ENCODE measurements at regions not wholly inside any gene's neighbourhood (a gene's known extent, or its start where the extent isn't known, plus 50 kb on each side); places are given as distances from the start of the nearest gene placed in this dataset.

DNA sequence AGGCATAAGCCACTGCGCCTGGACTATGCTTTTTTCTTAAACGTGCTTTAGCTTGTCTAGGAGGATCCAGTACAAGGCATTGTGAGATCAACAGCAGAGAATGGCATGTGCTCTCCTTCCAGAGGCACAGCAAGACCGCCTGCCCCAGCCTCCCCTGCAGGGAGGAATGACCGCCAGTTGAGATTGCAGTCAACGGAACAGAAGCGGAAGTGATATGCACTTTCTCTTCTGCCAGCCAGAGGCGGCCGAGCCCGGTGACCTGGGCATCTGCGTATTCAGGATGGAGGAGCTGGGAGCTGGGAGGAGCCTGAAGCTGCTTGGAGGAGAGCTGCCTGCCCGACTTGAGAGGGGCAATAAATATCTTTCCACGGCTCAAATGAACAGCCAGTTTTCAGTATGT lies 243.0 kb downstream of the CTTN start:
- no peak overlapping the region for H3K4me3 ChIP-seq (ENCODE audit: low read depth, low read length)
- H3K4me1 ChIP-seq (ENCODE audit: insufficient read depth) = no peaks in the 10 kb centered on the region
- WGBS = 40% methylated on average over 12 of the region's 12 CpGs
- H3K27ac ChIP-seq (ENCODE audit: low read depth) = no peak overlapping the region
- no peak for DNase-seq (ENCODE audit: extremely low spot score)
- no peaks in the 10 kb centered on the region for H3K36me3 ChIP-seq (ENCODE audit: insufficient read depth)

DNA sequence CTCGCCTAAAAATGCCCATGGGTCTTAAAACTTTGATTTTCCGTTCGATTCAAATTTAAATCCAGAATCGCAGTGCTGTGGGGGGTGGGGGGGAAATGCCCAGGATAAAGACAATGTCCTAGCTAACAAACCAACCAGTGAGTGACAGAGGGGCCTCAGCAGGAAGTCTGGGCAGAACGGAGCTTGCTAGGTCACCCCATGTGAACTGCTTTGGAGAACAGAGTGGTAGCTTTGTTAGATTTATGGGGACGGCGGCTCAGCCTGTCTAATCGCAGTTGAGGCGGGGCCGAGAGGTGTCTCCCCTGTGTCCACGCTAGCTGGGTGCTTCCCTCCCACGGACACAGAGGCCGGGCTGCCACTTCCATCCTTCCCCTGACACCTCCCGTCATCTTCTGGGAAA lies 243.9 kb downstream of the CTTN start:
- Histone ChIP-seq H3K4me1 (ENCODE audit: insufficient read depth) (no peaks in the 10 kb centered on the region), H3K27ac (ENCODE audit: low read depth) (no peak overlapping the region), H3K36me3 (ENCODE audit: insufficient read depth) (no peaks in the 10 kb centered on the region), H3K4me3 (ENCODE audit: low read depth, low read length) (no peak overlapping the region)
- DNase-seq (ENCODE audit: extremely low spot score) = no peak
- WGBS = 68% methylated on average over 14 of the region's 14 CpGs

DNA sequence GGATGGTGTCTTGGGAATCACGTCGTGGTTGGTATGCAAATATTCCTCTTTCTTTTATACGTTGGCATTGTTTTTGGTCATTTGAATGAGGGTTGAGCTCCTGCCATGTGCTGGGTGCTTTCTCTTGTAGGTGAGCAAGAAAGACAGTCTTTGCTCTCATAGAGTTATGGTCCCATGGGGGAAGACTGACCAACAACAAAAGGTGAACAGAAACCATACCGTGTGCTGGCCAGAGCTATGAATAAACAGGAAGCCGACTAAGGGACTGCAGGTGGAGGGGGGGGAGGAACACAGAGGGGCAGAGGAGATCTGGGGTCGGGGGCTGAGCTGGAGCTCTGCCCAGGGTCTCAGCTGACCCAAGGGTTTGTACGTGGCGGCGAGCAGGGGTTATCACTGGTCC lies 245.3 kb downstream of the CTTN start:
- DNase-seq (ENCODE audit: extremely low spot score) = no peak
- H3K36me3 ChIP-seq (ENCODE audit: insufficient read depth) = no peaks in the 10 kb centered on the region
- no peak overlapping the region for H3K27ac ChIP-seq (ENCODE audit: low read depth)
- WGBS = 46% methylated on average over 9 of the region's 9 CpGs
- no peaks in the 10 kb centered on the region for H3K4me1 ChIP-seq (ENCODE audit: insufficient read depth)
- H3K4me3 ChIP-seq (ENCODE audit: low read depth, low read length) = no peak overlapping the region

DNA sequence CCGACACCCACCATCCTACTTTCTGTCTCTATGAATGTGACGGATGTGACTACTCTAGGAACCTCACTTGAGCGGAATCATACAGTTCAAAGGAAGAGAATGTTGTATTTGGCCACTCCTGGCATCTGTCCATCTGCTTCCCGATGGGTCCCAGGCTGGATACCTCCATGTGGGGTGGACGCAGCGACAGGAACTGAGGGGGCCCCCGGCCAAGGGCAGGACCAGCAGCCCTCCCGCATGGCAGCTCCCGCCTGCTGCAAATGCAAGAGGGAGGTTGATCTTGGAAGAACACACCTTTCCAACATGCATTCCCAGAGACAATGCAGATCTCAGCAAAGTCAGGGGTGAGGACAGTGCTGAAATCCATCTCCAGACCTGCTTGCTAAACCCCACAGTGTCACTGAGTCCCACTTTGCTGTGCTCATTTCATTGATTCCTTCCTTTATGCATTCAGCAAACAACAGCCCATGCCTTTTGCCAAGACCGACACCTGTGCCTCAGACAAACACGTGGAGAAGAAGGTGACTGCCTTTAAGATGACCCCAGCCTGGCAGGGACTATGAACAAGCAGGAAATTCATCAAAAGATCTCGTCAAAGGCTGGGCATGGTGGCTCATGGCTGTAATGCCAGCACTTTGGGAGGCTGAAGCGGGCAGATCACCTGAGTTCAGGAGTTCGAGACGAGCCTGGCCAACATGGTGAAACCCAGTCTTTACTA lies 246.2 kb downstream of the CTTN start:
- WGBS = 66% methylated on average over 15 of the region's 15 CpGs
- Histone ChIP-seq H3K4me3 (ENCODE audit: low read depth, low read length) (no peak overlapping the region), H3K27ac (ENCODE audit: low read depth) (no peak overlapping the region), H3K4me1 (ENCODE audit: insufficient read depth) (no peaks in the 10 kb centered on the region), H3K36me3 (ENCODE audit: insufficient read depth) (no peaks in the 10 kb centered on the region)
- no peak for DNase-seq (ENCODE audit: extremely low spot score)

DNA sequence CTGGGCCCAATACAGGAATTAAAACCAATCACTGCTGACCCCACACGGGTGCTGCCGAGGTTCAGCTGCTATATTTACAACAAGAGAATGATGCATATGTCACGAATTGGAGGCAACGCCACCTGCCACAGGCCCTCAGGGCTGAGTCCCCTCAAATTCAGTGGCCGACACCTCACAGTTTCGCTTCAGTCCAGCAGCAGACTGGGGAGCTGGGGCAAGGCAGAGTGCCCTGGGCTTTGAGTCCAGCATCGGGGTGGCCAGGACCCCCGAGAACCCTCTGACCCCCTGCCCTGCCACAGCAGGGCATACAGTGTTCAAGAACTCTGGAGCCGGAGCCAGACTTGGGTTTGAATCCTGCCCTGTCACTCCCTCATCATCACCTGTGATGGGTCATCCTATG lies 247.2 kb downstream of the CTTN start:
- DNase-seq (ENCODE audit: extremely low spot score) = no peak
- Histone ChIP-seq H3K27ac (ENCODE audit: low read depth) (no peak overlapping the region), H3K4me1 (ENCODE audit: insufficient read depth) (no peaks in the 10 kb centered on the region), H3K4me3 (ENCODE audit: low read depth, low read length) (no peak overlapping the region), H3K36me3 (ENCODE audit: insufficient read depth) (no peaks in the 10 kb centered on the region)
- 78% methylated on average over 9 of the region's 9 CpGs for WGBS

DNA sequence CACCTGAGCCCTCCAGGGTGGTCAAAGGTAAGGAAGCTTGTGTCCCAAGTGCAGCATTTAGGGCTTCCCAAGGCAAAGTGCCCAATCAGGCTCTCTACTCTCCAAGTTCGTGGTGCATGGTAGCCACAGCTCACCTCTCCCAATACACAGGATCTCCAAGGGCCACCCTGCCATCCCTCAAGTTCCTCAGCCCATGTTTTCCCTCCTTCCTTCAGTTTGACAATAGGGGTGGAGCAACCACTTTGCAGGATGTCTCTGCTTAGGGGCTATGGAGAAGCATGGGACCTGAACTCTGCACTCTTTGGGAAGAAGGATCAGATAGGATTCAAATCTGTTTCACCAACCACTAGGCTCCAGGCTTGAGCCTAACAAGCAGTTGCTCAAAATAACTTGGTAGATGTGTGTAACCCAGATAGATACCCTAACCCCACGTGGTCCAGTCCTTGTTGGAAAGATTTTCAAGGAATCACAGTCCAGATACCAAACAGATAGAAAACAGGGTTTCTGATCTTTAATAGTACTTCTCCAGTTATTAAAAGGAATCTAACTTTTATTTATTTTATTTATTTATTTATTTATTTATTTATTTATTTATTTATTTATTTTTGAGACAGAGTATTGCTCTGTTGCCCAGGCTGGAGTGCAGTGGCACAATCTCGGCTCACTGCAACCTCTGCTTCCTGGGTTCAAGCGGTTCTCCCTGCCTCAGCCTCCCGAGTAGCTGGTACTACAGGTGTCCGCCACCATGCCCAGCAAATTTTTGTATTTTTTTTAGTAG lies 248.1 kb downstream of the CTTN start:
- Histone ChIP-seq H3K4me3 (ENCODE audit: low read depth, low read length) (no peak overlapping the region), H3K27ac (ENCODE audit: low read depth) (no peak overlapping the region), H3K36me3 (ENCODE audit: insufficient read depth) (no peaks in the 10 kb centered on the region), H3K4me1 (ENCODE audit: insufficient read depth) (no peaks in the 10 kb centered on the region)
- 79% methylated on average over 6 of the region's 6 CpGs for WGBS
- no peak for DNase-seq (ENCODE audit: extremely low spot score)

DNA sequence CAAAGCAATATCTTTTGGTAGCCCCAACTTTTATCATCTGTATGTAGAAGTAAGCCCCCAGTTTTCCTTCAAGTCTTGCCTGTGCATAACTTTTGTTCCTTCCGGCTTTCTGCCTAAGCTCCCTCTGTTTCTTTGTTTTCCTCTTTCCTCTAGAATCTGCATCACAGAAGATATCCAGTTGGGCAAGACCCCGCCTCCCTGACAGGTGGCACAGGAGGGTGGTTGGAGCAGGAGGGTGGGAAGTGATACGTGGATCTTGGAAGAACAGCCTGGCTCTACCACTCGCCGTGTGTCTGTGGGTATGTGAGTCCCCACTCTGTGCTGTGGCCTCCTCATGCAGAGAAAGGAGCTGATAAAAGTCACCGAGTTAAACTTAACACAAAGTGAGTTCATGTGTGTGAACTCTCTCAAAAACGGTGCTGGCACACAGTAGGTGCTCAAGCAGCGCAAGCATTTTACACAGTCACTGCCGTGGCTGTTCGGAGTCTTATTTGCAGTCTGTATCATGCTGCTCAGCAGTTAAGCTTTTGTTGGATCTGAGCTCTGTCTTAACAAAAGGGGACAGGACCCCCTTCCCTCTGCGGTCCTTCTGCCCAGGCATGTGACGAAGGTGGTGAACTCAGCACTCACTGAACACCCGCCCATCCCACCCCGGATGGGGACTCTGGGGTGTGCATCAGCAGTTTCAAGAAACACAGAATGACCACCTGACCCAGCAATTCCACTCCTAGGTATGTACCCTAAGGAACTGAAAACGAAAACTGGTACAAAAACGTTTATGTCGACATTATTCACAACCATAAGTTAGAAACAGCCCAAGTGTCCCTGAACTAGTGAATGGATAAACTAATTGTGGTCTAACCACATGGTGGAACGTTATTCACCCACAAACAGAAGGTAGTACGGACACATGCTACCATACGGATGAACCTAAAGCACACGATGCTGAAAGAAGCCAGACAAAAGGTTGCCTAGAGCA lies 249.1 kb downstream of the CTTN start:
- no peak overlapping the region for H3K27ac ChIP-seq (ENCODE audit: low read depth)
- H3K36me3 ChIP-seq (ENCODE audit: insufficient read depth) = no peaks in the 10 kb centered on the region
- no peak for DNase-seq (ENCODE audit: extremely low spot score)
- H3K4me1 ChIP-seq (ENCODE audit: insufficient read depth) = no peaks in the 10 kb centered on the region
- WGBS = 37% methylated on average over 21 of the region's 21 CpGs
- no peak overlapping the region for H3K4me3 ChIP-seq (ENCODE audit: low read depth, low read length)

DNA sequence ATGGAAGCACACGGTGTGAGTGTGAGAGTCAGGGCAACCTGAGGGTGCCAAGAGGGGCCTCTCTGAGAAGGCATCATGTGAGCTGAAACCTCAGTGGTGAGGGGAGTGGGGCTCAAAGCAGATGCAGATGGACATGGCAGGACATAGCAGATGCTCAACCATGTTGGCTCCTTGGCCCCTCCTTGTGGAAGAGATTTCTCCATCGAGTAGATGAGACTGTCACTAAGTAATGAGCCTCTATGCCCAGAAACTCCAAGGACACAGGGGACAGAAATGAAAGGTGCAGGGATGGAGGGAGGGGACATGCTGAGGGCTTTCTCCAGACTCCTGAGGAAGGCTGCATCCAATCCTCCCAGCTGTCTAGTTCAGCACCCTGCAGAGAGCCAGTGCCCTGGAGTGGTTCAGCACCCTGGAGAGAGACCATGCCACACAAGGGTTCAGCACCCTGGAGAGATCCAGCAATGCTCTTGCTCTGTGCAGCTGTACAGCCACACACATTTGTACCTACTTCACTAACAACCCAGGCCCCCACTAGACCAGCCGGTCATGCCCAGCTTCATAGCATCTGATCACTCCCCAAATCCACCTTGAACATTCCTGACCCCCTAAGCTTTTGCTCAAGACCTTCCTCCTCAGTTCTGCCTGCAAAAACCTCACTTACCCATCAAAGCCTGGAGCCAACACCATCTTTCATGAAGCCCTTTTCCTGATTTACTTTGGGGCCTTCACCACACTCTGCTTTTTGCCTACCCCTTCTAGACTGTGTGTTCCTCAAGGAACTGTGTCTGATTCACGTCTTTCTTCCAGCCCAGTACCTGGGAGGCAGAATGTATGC lies 252.0 kb downstream of the CTTN start:
- 52% methylated on average over 4 of the region's 4 CpGs for WGBS
- Histone ChIP-seq H3K36me3 (ENCODE audit: insufficient read depth) (no peaks in the 10 kb centered on the region), H3K4me1 (ENCODE audit: insufficient read depth) (no peaks in the 10 kb centered on the region), H3K4me3 (ENCODE audit: low read depth, low read length) (no peak overlapping the region), H3K27ac (ENCODE audit: low read depth) (no peak overlapping the region)
- peak; percentile 56 for DNase-seq (ENCODE audit: extremely low spot score)

DNA sequence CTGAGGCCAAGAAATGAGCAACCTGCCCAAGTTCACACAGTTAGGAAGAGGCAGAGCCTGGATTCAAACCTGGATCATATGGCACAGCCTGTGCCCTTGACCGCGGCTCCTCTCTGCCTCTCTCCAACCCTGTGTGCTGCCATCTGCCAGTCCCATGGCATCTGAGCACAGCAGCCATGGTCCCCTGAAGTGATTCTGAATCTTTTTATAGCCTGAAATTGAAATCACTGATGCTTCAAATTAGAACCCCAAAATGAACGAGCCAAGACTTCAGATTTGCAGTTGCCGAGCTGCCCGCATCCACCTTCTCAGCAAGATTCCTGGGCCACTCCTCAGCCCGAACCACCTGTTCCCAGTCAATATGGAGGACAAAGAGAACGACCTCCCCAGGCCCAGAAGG lies 252.7 kb downstream of the CTTN start:
- H3K27ac ChIP-seq (ENCODE audit: low read depth) = no peak overlapping the region
- DNase-seq (ENCODE audit: extremely low spot score) = no peak
- no peaks in the 10 kb centered on the region for H3K4me1 ChIP-seq (ENCODE audit: insufficient read depth)
- H3K36me3 ChIP-seq (ENCODE audit: insufficient read depth) = no peaks in the 10 kb centered on the region
- no peak overlapping the region for H3K4me3 ChIP-seq (ENCODE audit: low read depth, low read length)
- WGBS = 88% methylated on average over 7 of the region's 7 CpGs

DNA sequence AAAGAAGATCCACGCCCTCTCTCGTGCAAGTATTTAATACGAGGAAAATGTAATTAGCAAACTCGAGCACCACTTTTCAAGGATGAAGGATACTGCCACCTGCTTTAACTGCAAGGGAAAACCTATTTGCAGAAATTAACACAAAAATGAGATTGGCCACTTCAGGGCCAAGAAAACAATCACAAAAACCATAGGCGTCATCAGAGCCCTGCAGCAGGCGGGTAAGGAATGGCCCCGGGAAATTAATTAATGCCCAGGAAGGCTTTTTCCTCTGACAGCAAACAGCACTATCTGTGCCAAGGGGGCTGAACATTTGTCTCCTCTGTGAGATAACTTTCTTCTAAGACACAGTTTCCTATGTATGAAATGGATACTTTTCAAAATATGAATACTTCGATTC lies 255.7 kb downstream of the CTTN start:
- no peaks in the 10 kb centered on the region for H3K4me1 ChIP-seq (ENCODE audit: insufficient read depth)
- WGBS = 77% methylated on average over 8 of the region's 8 CpGs
- no peaks in the 10 kb centered on the region for H3K36me3 ChIP-seq (ENCODE audit: insufficient read depth)
- H3K4me3 ChIP-seq (ENCODE audit: low read depth, low read length) = no peak overlapping the region
- no peak overlapping the region for H3K27ac ChIP-seq (ENCODE audit: low read depth)
- no peak for DNase-seq (ENCODE audit: extremely low spot score)

DNA sequence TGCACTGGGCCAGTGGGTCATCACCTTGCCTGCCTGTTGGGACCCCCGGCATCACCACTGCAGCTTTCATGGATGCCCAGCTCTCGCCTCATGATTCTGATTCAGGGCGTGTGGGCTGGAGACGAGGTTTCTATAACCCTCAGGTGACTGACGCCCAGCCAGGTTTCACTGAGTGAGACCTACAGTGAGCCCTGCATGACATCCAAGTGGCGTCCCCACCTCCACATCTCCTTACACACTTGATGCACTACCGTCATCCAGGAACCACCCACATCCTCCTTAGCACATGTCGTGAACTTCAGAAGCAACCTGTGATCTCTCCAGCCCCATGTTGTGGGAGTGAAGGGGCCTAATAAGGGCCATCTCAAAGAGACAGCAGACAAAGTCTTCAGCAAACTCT lies 257.5 kb downstream of the CTTN start:
- DNase-seq (ENCODE audit: extremely low spot score) = no peak
- WGBS = 84% methylated on average over 8 of the region's 8 CpGs
- H3K36me3 ChIP-seq (ENCODE audit: insufficient read depth) = no peaks in the 10 kb centered on the region
- no peak overlapping the region for H3K4me3 ChIP-seq (ENCODE audit: low read depth, low read length)
- H3K4me1 ChIP-seq (ENCODE audit: insufficient read depth) = no peaks in the 10 kb centered on the region
- no peak overlapping the region for H3K27ac ChIP-seq (ENCODE audit: low read depth)

DNA sequence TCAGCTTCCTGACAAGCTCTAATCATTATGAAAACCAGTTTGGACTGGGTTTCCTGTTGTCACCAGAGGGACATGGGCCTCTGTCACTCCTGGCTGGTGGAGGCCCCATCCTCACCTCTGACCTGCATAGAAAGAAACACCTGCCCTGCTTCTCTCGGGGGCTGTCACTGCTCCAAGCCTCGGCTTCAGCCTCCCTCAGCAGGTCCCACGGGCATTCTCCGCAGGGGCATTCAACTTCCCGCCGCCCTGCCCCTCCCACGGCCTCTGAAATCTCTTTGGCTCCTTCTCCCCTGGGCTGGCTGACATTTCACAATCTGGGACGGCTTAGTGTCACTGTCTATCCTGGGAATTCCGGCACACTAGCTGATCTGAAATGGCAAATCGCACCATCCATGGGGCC lies 257.9 kb downstream of the CTTN start:
- Histone ChIP-seq H3K36me3 (ENCODE audit: insufficient read depth) (no peaks in the 10 kb centered on the region), H3K27ac (ENCODE audit: low read depth) (no peak overlapping the region), H3K4me1 (ENCODE audit: insufficient read depth) (no peaks in the 10 kb centered on the region), H3K4me3 (ENCODE audit: low read depth, low read length) (no peak overlapping the region)
- DNase-seq (ENCODE audit: extremely low spot score) = no peak
- 50% methylated on average over 10 of the region's 10 CpGs for WGBS
